Central memory CD8-positive, alpha-beta T cell (primary cell): ENCODE measurements at regions not wholly inside any gene's neighbourhood (a gene's known extent, or its start where the extent isn't known, plus 50 kb on each side); places are given as distances from the start of the nearest gene placed in this dataset.
"Not testable (repeated sequence)": the region's sequence is repeated elsewhere in the genome, so short reads cannot be mapped to it uniquely, and the experiment has no call there.

ENCODE experiments used
- ATAC-seq: fragments of 150-1000 bp; cut with Tn5 transposase; replicated peaks from 2 replicates; pipeline ENCODE4 v1.10.0; 2022; ENCODE audit warnings: mild to moderate bottlenecking, moderate FRiP score, moderate number of reproducible peaks; ENCODE audit not compliant: poor library complexity, severe bottlenecking; ENCODE audit errors: extremely low read depth
- DNase-seq, 2 donors: peaks; one replicate each; pipeline ENCODE4 v3.0.0; 2021; ENCODE audit warnings: low spot score in 2 of 2
- H3K27ac Mint-ChIP-seq: one replicate; pipeline ENCODE4 v1.8.0; 2022; ENCODE audit warnings: low read depth, mild to moderate bottlenecking, moderate library complexity, mixed read lengths
- H3K27me3 Mint-ChIP-seq: one replicate; pipeline ENCODE4 v1.8.0; 2022; ENCODE audit warnings: mixed read lengths
- H3K36me3 Mint-ChIP-seq: one replicate; pipeline ENCODE4 v1.8.0; 2022; ENCODE audit warnings: mild to moderate bottlenecking, moderate library complexity, mixed read lengths; ENCODE audit not compliant: insufficient read depth
- H3K4me1 Mint-ChIP-seq: one replicate; pipeline ENCODE4 v1.8.0; 2022; ENCODE audit warnings: mixed read lengths
- H3K4me3 Mint-ChIP-seq: one replicate; pipeline ENCODE4 v1.8.0; 2022; ENCODE audit warnings: mild to moderate bottlenecking, moderate library complexity, mixed read lengths
- H3K9me3 Mint-ChIP-seq: one replicate; pipeline ENCODE4 v1.8.0; 2022; ENCODE audit warnings: mixed read lengths

DNA sequence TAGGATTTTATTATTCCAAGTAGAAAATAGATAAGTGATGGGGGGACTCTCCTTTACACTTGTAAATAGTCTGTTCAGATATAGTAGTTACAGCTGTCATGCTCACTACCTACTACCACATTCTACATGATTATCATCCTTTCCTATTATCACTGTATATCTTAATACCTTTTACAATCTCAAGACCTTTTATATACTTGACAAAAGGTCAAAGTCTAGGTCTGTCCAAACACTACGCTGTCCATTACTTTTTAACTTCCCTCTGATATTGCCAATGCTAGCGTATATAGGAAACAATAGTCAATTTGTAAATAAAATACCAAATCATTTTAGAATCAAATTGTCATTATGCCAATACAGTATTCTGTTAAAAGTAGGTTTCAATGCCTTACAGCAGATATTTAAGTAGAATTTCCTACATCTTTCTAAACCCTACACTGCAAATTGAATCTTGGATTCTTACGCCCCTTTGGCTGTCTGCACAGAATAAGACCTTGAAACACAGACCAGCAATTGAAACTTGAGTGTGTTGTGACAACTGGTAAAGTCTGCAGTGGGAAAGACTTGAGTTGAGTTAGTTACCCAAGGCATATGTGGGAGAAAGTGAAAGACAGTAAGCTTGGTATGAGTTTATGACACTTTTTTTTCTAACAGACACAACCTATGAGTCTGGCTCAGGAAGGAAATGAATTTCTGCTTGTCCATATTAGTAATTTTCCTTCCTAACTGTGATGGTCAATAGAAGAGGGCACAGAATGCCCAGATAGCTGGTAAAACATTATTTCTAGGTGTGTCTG is 827.6 kb upstream of the ACO1 start:
- no peaks in the 10 kb centered on the region for H3K9me3 Mint-ChIP-seq
- no peak overlapping the region for H3K27ac Mint-ChIP-seq
- H3K4me1 Mint-ChIP-seq = no peaks in the 10 kb centered on the region
- no peaks in the 10 kb centered on the region for H3K36me3 Mint-ChIP-seq
- H3K4me3 Mint-ChIP-seq = no peak overlapping the region
- no peak for ATAC-seq
- DNase-seq = no peak
- H3K27me3 Mint-ChIP-seq = no peaks in the 10 kb centered on the region

GRCh38 chr9:31572190-31572589 is 812.3 kb upstream of the ACO1 start:
- H3K36me3 Mint-ChIP-seq, DNase-seq, H3K4me3 Mint-ChIP-seq, ATAC-seq, H3K27me3 Mint-ChIP-seq, H3K9me3 Mint-ChIP-seq, H3K4me1 Mint-ChIP-seq, H3K27ac Mint-ChIP-seq: not testable (repeated sequence)

DNA sequence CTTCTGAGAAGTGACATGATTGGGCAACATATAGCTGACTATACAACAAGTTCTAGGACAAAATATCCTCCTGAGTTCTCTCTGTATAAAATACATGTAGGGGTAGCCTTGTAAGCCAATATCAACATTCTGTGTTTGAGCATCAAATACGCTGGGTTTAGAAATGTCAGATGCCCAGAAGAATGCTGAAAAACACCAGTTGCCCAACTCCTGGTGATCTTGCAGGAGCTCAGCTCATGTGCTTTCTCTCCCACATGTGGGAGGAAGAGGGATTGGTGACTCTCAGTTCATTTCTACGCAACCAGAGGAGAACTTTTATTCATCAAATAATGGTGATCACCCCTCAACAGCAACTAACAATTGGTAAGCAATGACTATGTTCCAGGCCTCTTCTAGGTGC is 810.9 kb upstream of the ACO1 start:
- no peaks in the 10 kb centered on the region for H3K9me3 Mint-ChIP-seq
- no peaks in the 10 kb centered on the region for H3K4me1 Mint-ChIP-seq
- ATAC-seq (no peak), DNase-seq (no peak)
- no peaks in the 10 kb centered on the region for H3K27me3 Mint-ChIP-seq
- H3K27ac Mint-ChIP-seq = no peak overlapping the region
- H3K36me3 Mint-ChIP-seq = no peaks in the 10 kb centered on the region
- H3K4me3 Mint-ChIP-seq = no peak overlapping the region

- no peak overlapping the region for H3K27ac Mint-ChIP-seq
These were observed 810.3 kb upstream of the ACO1 start for GRCh38 chr9:31574006-31574765.

DNA sequence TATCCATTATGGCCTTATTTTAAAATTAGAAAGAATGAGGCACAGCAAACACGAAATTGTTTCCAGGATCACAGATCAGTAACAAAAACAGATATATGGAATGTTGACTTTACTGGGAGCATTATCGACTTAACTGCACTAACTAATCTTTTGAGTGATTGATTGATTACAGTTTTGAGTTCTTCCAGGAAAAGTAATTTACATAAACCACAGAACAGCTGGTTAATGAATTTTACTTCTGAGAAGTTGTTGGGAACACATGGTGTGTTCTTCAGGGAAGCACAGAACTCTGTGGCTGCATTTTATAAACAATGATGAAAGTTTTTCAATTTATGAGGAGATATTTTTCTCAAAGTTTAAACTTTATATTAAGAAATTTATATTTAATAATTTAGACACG is 802.4 kb upstream of the ACO1 start:
- Mint-ChIP-seq H3K9me3 (no peaks in the 10 kb centered on the region), H3K4me1 (no peaks in the 10 kb centered on the region), H3K27me3 (no peaks in the 10 kb centered on the region), H3K36me3 (no peaks in the 10 kb centered on the region), H3K4me3 (no peak overlapping the region), H3K27ac (no peak overlapping the region)
- ATAC-seq = no peak
- DNase-seq = no peak

More at GRCh38 chr9:31574006-31574765, 810.3 kb upstream of the ACO1 start:
- Mint-ChIP-seq H3K4me3 (no peak overlapping the region), H3K4me1 (no peaks in the 10 kb centered on the region), H3K27me3 (no peaks in the 10 kb centered on the region), H3K36me3 (no peaks in the 10 kb centered on the region), H3K9me3 (no peaks in the 10 kb centered on the region)
- ATAC-seq (no peak), DNase-seq (no peak)

GRCh38 chr9:31582561-31582960 is 801.9 kb upstream of the ACO1 start:
- Mint-ChIP-seq H3K36me3 (no peaks in the 10 kb centered on the region), H3K4me1 (no peaks in the 10 kb centered on the region)

DNA sequence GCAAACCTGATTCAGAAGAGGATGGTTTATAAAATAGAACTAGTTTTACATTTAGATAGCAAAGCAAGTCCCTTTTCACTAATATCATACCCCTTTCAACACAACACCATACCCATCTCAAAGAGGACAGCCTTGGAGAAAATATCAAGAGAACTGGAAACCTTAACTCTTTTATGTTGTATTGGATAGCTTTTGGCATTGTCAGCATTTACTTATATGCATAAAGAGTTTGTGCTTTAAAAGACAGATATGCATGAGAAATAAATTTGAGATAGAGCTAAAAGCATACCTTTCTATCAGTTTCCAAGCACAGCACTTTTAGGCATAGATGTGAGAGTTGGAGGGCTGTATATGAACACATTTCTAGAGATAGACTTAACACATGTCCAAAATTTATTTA is 799.3 kb upstream of the ACO1 start:
- H3K36me3 Mint-ChIP-seq = no peaks in the 10 kb centered on the region
- no peak for DNase-seq
- no peaks in the 10 kb centered on the region for H3K27me3 Mint-ChIP-seq
- H3K9me3 Mint-ChIP-seq = no peaks in the 10 kb centered on the region
- H3K4me3 Mint-ChIP-seq = no peak overlapping the region
- H3K4me1 Mint-ChIP-seq = no peaks in the 10 kb centered on the region
- ATAC-seq = no peak
- no peak overlapping the region for H3K27ac Mint-ChIP-seq

More at GRCh38 chr9:31582561-31582960, 801.9 kb upstream of the ACO1 start:
- Mint-ChIP-seq H3K27ac (no peak overlapping the region), H3K27me3 (no peaks in the 10 kb centered on the region), H3K9me3 (no peaks in the 10 kb centered on the region), H3K4me3 (no peak overlapping the region)
- DNase-seq (no peak), ATAC-seq (no peak)

GRCh38 chr9:31587146-31587545 is 797.3 kb upstream of the ACO1 start:
- H3K4me3 Mint-ChIP-seq = no peak overlapping the region
- H3K36me3 Mint-ChIP-seq = no peaks in the 10 kb centered on the region
- DNase-seq (no peak), ATAC-seq (no peak)
- no peaks in the 10 kb centered on the region for H3K9me3 Mint-ChIP-seq
- H3K27ac Mint-ChIP-seq = no peak overlapping the region
- H3K4me1 Mint-ChIP-seq = no peaks in the 10 kb centered on the region
- no peaks in the 10 kb centered on the region for H3K27me3 Mint-ChIP-seq

DNA sequence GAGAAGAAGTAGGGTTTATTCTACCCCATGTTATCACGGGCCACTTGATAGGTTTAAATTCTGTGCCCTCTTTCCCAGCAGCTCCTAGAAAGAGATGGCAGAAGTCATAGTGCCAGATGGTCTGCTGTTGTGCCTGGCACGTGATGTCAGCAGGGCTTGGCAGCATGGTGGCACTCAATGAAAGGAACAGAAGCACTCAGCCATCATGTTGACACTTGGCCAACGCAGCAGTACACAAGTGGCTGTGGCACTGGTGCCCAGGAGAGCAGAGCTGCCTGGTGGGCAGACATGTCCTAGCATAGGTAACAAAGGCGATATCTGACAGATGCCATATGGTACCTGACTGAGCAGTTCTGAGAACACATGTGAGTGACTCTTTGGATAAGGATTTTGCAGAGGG is 796.4 kb upstream of the ACO1 start:
- no peak for ATAC-seq
- no peak overlapping the region for H3K27ac Mint-ChIP-seq
- DNase-seq = no peak
- H3K4me1 Mint-ChIP-seq = no peaks in the 10 kb centered on the region
- H3K27me3 Mint-ChIP-seq = no peaks in the 10 kb centered on the region
- H3K9me3 Mint-ChIP-seq = no peaks in the 10 kb centered on the region
- H3K36me3 Mint-ChIP-seq = no peaks in the 10 kb centered on the region
- H3K4me3 Mint-ChIP-seq = no peak overlapping the region

GRCh38 chr9:31588756-31589155 is 795.7 kb upstream of the ACO1 start:
- DNase-seq = no peak
- Mint-ChIP-seq H3K36me3 (no peaks in the 10 kb centered on the region), H3K9me3 (no peaks in the 10 kb centered on the region), H3K27ac (no peak overlapping the region), H3K27me3 (no peaks in the 10 kb centered on the region), H3K4me1 (no peaks in the 10 kb centered on the region), H3K4me3 (no peak overlapping the region)
- ATAC-seq = no peak

- DNase-seq (no peak), ATAC-seq (no peak)
- Mint-ChIP-seq H3K9me3 (no peaks in the 10 kb centered on the region), H3K4me3 (no peak overlapping the region), H3K27ac (no peak overlapping the region), H3K27me3 (no peaks in the 10 kb centered on the region), H3K4me1 (no peaks in the 10 kb centered on the region), H3K36me3 (no peaks in the 10 kb centered on the region)
These were observed 794.4 kb upstream of the ACO1 start for GRCh38 chr9:31590091-31590490.

- H3K36me3 Mint-ChIP-seq, DNase-seq, ATAC-seq, H3K27ac Mint-ChIP-seq, H3K4me3 Mint-ChIP-seq, H3K27me3 Mint-ChIP-seq, H3K4me1 Mint-ChIP-seq, H3K9me3 Mint-ChIP-seq: not testable (repeated sequence)
These were observed 787.4 kb upstream of the ACO1 start for GRCh38 chr9:31597086-31597485.

DNA sequence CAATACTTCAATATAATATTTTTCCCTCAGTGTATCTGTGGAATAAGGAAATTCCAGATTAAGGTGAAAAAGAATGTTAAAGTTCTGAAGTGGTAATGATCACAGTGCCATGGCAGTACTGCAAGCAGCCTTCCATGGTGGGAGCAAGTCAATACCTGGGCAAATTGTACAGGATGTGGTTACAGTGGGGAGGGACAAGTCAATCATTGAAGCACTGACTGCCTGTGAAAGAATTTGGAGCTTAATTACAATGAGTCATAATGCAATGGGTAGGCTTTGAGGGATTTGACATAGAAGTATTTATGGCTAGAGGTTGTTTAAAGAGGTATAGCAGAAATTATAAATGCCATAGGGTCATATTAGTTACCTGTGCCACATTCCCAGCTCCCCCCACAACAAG is 786.5 kb upstream of the ACO1 start:
- ATAC-seq = peak; percentile 58
- H3K36me3 Mint-ChIP-seq = no peaks in the 10 kb centered on the region
- no peak for DNase-seq
- no peaks in the 10 kb centered on the region for H3K27me3 Mint-ChIP-seq
- H3K9me3 Mint-ChIP-seq = no peaks in the 10 kb centered on the region
- H3K27ac Mint-ChIP-seq = no peak overlapping the region
- H3K4me1 Mint-ChIP-seq = peaks cover 7% of the 10 kb centered on the region
- no peak overlapping the region for H3K4me3 Mint-ChIP-seq
